WTC11 (cell line): ENCODE measurements at regions not wholly inside any gene's neighbourhood (a gene's known extent, or its start where the extent isn't known, plus 50 kb on each side); places are given as distances from the start of the nearest gene placed in this dataset.

ENCODE experiments used
- ATAC-seq: fragments of 200-7000 bp; cut with Tn5 transposase; 2 replicates; pipeline ENCODE4 v1.10.0; 2021; ENCODE audit warnings: mild to moderate bottlenecking, moderate library complexity
- CTCF ChIA-PET: fragments of 300-600 bp; sonication (Branson Sonifier 250); formaldehyde crosslinking; loops from one replicate; lab custom pipeline; 2021; ENCODE audit warnings: antibody characterized with exemption; lab: Charles Lee
- POLR2A ChIA-PET: fragments of 350-600 bp; sonication (Branson Sonifier 250); formaldehyde crosslinking; loops from one replicate; lab custom pipeline; 2021; ENCODE audit warnings: antibody characterized with exemption; lab: Charles Lee
- DNase-seq: peaks from one replicate; pipeline ENCODE4 v3.0.0; 2021; ENCODE audit warnings: low spot score
- H3K27ac Mint-ChIP-seq: 2 replicates; pipeline ENCODE4 v1.8.0; 2021; ENCODE audit warnings: mixed read lengths
- H3K27me3 Mint-ChIP-seq: 2 replicates; pipeline ENCODE4 v1.8.0; 2021; ENCODE audit warnings: low read depth, mild to moderate bottlenecking, moderate library complexity, mixed read lengths
- H3K36me3 Mint-ChIP-seq: 2 replicates; pipeline ENCODE4 v1.8.0; 2021; ENCODE audit warnings: mixed read lengths
- H3K4me1 Mint-ChIP-seq: 2 replicates; pipeline ENCODE4 v1.8.0; 2022; ENCODE audit warnings: mixed read lengths
- H3K4me3 Mint-ChIP-seq: 2 replicates; pipeline ENCODE4 v1.8.0; 2021; ENCODE audit warnings: mild to moderate bottlenecking, moderate library complexity, mixed read lengths
- H3K9me3 Mint-ChIP-seq: 2 replicates; pipeline ENCODE4 v1.8.0; 2021; ENCODE audit warnings: mixed read lengths
- CBFB ChIP-seq: sonication (generic); formaldehyde crosslinking; IDR thresholded peaks from 2 replicates; pipeline ENCODE4 v1.8.1; 2022; ENCODE audit warnings: mild to moderate bottlenecking, low read depth, missing genetic modification reagents
- EMX1 ChIP-seq: fragments of 250-450 bp; sonication (Bioruptor Pico); IDR thresholded peaks from 2 replicates; pipeline ENCODE4 v1.8.0; 2021; ENCODE audit warnings: mild to moderate bottlenecking
- ESRRA ChIP-seq: sonication (generic); formaldehyde crosslinking; IDR thresholded peaks from 2 replicates; pipeline ENCODE4 v1.8.1; 2022; ENCODE audit warnings: mild to moderate bottlenecking, missing genetic modification reagents, borderline replicate concordance
- ETV6 ChIP-seq: sonication (generic); formaldehyde crosslinking; IDR thresholded peaks from 2 replicates; pipeline ENCODE4 v1.8.1; 2022; ENCODE audit warnings: mild to moderate bottlenecking, missing genetic modification reagents
- GABPB1 ChIP-seq: sonication (generic); formaldehyde crosslinking; IDR thresholded peaks from 2 replicates; pipeline ENCODE4 v1.8.1; 2023; ENCODE audit warnings: mild to moderate bottlenecking, missing genetic modification reagents
- JAZF1 ChIP-seq: fragments of 250-450 bp; sonication (Bioruptor Pico); IDR thresholded peaks from 2 replicates; pipeline ENCODE4 v1.9.0; 2021; ENCODE audit warnings: moderate library complexity, mild to moderate bottlenecking, inconsistent platforms
- NFYB ChIP-seq: sonication (generic); formaldehyde crosslinking; conservative IDR thresholded peaks from 2 replicates; pipeline ENCODE4 v1.8.0; 2022; ENCODE audit warnings: low read depth, missing genetic modification reagents
- NR1H2 ChIP-seq: sonication (generic); formaldehyde crosslinking; IDR thresholded peaks from 2 replicates; pipeline ENCODE4 v1.9.0; 2021; ENCODE audit warnings: mild to moderate bottlenecking, moderate library complexity, missing genetic modification reagents
- TCF7 ChIP-seq: sonication (generic); formaldehyde crosslinking; IDR thresholded peaks from 2 replicates; pipeline ENCODE4 v1.8.0; 2022; ENCODE audit warnings: mild to moderate bottlenecking, low read depth, missing genetic modification reagents, moderate library complexity
- TEAD4 ChIP-seq: sonication (generic); formaldehyde crosslinking; IDR thresholded peaks from 2 replicates; pipeline ENCODE4 v1.8.0; 2022; ENCODE audit warnings: mild to moderate bottlenecking, missing genetic modification reagents
- ZNF219 ChIP-seq: sonication (generic); formaldehyde crosslinking; IDR thresholded peaks from 2 replicates; pipeline ENCODE4 v1.8.0; 2023; ENCODE audit warnings: missing genetic modification reagents, mild to moderate bottlenecking, borderline replicate concordance
- TF ChIP-seq, protein P1 (sequence below): sonication (generic); formaldehyde crosslinking; IDR thresholded peaks from 2 replicates; pipeline ENCODE4 v1.8.1; 2022; ENCODE audit warnings: mild to moderate bottlenecking, missing genetic modification reagents, moderate library complexity, borderline replicate concordance
- TF ChIP-seq, protein P2 (sequence below): sonication (generic); formaldehyde crosslinking; IDR thresholded peaks from 2 replicates; pipeline ENCODE4 v1.8.1; 2023; ENCODE audit warnings: mild to moderate bottlenecking, missing genetic modification reagents
- TF ChIP-seq, protein P3 (sequence below): fragments of 200-600 bp; IDR thresholded peaks from 2 replicates; pipeline ENCODE4 v1.8.0; 2022; ENCODE audit warnings: antibody characterized with exemption
- TF ChIP-seq, protein P4 (sequence below): sonication (generic); formaldehyde crosslinking; IDR thresholded peaks from 2 replicates; pipeline ENCODE4 v1.8.1; 2023; ENCODE audit warnings: mild to moderate bottlenecking, missing genetic modification reagents, moderate library complexity
- TF ChIP-seq, protein P5 (sequence below): sonication (generic); formaldehyde crosslinking; IDR thresholded peaks from 2 replicates; pipeline ENCODE4 v1.8.0; 2022; ENCODE audit warnings: mild to moderate bottlenecking, missing genetic modification reagents
- TF ChIP-seq, protein P6 (sequence below): sonication (generic); formaldehyde crosslinking; IDR thresholded peaks from 2 replicates; pipeline ENCODE4 v1.8.0; 2023; ENCODE audit warnings: missing genetic modification reagents, mild to moderate bottlenecking, borderline replicate concordance
- TF ChIP-seq, protein P7 (sequence below): sonication (generic); formaldehyde crosslinking; IDR thresholded peaks from 2 replicates; pipeline ENCODE4 v1.8.1; 2023; ENCODE audit warnings: mild to moderate bottlenecking, missing genetic modification reagents
- TF ChIP-seq, protein P8 (sequence below): sonication (generic); formaldehyde crosslinking; IDR thresholded peaks from 2 replicates; pipeline ENCODE4 v1.8.0; 2022; ENCODE audit warnings: mild to moderate bottlenecking, missing genetic modification reagents

DNA sequence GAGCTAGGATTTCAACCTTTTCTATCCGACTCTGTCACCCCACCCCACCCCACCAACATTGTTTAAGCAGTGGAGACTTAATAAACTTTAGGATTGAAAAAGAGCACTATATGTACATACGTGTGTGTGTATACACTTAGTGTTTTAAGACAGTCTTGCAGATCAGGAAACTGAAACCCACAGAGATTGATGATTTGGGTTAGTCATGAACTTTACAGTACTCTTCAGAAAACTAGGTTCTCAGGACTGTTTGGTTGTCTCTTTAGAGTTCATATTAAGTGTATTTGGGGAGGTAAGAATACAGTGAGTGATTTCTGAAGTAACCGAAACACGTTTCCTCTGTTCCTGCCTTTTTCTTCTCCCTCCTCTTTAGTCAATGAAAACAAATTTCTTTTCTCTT lies 1043.1 kb downstream of the TLE1 start:
- H3K36me3 Mint-ChIP-seq = no peaks in the 10 kb centered on the region
- ChIA-PET POLR2A (no interaction called here), CTCF (no interaction called here)
- H3K27me3 Mint-ChIP-seq = no peaks in the 10 kb centered on the region
- DNase-seq (no peak), ATAC-seq (no peak)
- H3K27ac Mint-ChIP-seq = no peak overlapping the region
- TF ChIP-seq ESRRA (CRISPR knock-in tag) (no peak), TCF7 (CRISPR knock-in tag) (no peak), NFYB (no peak), JAZF1 (CRISPR knock-in tag) (no peak), NR1H2 (no peak), ETV6 (no peak), EMX1 (no peak), TEAD4 (CRISPR knock-in tag) (no peak), CBFB (CRISPR knock-in tag) (no peak), ZNF219 (CRISPR knock-in tag) (no peak), GABPB1 (CRISPR knock-in tag) (no peak)
- TF ChIP-seq, protein P1, sequence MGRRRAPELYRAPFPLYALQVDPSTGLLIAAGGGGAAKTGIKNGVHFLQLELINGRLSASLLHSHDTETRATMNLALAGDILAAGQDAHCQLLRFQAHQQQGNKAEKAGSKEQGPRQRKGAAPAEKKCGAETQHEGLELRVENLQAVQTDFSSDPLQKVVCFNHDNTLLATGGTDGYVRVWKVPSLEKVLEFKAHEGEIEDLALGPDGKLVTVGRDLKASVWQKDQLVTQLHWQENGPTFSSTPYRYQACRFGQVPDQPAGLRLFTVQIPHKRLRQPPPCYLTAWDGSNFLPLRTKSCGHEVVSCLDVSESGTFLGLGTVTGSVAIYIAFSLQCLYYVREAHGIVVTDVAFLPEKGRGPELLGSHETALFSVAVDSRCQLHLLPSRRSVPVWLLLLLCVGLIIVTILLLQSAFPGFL (CRISPR knock-in tag) = no peak
- TF ChIP-seq, protein P2, sequence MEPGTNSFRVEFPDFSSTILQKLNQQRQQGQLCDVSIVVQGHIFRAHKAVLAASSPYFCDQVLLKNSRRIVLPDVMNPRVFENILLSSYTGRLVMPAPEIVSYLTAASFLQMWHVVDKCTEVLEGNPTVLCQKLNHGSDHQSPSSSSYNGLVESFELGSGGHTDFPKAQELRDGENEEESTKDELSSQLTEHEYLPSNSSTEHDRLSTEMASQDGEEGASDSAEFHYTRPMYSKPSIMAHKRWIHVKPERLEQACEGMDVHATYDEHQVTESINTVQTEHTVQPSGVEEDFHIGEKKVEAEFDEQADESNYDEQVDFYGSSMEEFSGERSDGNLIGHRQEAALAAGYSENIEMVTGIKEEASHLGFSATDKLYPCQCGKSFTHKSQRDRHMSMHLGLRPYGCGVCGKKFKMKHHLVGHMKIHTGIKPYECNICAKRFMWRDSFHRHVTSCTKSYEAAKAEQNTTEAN (CRISPR knock-in tag) = no peak
- TF ChIP-seq, protein P3, sequence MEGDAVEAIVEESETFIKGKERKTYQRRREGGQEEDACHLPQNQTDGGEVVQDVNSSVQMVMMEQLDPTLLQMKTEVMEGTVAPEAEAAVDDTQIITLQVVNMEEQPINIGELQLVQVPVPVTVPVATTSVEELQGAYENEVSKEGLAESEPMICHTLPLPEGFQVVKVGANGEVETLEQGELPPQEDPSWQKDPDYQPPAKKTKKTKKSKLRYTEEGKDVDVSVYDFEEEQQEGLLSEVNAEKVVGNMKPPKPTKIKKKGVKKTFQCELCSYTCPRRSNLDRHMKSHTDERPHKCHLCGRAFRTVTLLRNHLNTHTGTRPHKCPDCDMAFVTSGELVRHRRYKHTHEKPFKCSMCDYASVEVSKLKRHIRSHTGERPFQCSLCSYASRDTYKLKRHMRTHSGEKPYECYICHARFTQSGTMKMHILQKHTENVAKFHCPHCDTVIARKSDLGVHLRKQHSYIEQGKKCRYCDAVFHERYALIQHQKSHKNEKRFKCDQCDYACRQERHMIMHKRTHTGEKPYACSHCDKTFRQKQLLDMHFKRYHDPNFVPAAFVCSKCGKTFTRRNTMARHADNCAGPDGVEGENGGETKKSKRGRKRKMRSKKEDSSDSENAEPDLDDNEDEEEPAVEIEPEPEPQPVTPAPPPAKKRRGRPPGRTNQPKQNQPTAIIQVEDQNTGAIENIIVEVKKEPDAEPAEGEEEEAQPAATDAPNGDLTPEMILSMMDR = no peak
- TF ChIP-seq, protein P4, sequence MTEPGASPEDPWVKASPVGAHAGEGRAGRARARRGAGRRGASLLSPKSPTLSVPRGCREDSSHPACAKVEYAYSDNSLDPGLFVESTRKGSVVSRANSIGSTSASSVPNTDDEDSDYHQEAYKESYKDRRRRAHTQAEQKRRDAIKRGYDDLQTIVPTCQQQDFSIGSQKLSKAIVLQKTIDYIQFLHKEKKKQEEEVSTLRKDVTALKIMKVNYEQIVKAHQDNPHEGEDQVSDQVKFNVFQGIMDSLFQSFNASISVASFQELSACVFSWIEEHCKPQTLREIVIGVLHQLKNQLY (CRISPR knock-in tag) = no peak
- TF ChIP-seq, protein P5, sequence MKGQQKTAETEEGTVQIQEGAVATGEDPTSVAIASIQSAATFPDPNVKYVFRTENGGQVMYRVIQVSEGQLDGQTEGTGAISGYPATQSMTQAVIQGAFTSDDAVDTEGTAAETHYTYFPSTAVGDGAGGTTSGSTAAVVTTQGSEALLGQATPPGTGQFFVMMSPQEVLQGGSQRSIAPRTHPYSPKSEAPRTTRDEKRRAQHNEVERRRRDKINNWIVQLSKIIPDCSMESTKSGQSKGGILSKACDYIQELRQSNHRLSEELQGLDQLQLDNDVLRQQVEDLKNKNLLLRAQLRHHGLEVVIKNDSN (CRISPR knock-in tag) = no peak
- TF ChIP-seq, protein P6, sequence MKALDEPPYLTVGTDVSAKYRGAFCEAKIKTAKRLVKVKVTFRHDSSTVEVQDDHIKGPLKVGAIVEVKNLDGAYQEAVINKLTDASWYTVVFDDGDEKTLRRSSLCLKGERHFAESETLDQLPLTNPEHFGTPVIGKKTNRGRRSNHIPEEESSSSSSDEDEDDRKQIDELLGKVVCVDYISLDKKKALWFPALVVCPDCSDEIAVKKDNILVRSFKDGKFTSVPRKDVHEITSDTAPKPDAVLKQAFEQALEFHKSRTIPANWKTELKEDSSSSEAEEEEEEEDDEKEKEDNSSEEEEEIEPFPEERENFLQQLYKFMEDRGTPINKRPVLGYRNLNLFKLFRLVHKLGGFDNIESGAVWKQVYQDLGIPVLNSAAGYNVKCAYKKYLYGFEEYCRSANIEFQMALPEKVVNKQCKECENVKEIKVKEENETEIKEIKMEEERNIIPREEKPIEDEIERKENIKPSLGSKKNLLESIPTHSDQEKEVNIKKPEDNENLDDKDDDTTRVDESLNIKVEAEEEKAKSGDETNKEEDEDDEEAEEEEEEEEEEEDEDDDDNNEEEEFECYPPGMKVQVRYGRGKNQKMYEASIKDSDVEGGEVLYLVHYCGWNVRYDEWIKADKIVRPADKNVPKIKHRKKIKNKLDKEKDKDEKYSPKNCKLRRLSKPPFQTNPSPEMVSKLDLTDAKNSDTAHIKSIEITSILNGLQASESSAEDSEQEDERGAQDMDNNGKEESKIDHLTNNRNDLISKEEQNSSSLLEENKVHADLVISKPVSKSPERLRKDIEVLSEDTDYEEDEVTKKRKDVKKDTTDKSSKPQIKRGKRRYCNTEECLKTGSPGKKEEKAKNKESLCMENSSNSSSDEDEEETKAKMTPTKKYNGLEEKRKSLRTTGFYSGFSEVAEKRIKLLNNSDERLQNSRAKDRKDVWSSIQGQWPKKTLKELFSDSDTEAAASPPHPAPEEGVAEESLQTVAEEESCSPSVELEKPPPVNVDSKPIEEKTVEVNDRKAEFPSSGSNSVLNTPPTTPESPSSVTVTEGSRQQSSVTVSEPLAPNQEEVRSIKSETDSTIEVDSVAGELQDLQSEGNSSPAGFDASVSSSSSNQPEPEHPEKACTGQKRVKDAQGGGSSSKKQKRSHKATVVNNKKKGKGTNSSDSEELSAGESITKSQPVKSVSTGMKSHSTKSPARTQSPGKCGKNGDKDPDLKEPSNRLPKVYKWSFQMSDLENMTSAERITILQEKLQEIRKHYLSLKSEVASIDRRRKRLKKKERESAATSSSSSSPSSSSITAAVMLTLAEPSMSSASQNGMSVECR (CRISPR knock-in tag) = no peak
- TF ChIP-seq, protein P7, sequence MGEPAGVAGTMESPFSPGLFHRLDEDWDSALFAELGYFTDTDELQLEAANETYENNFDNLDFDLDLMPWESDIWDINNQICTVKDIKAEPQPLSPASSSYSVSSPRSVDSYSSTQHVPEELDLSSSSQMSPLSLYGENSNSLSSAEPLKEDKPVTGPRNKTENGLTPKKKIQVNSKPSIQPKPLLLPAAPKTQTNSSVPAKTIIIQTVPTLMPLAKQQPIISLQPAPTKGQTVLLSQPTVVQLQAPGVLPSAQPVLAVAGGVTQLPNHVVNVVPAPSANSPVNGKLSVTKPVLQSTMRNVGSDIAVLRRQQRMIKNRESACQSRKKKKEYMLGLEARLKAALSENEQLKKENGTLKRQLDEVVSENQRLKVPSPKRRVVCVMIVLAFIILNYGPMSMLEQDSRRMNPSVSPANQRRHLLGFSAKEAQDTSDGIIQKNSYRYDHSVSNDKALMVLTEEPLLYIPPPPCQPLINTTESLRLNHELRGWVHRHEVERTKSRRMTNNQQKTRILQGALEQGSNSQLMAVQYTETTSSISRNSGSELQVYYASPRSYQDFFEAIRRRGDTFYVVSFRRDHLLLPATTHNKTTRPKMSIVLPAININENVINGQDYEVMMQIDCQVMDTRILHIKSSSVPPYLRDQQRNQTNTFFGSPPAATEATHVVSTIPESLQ (CRISPR knock-in tag) = no peak
- TF ChIP-seq, protein P8, sequence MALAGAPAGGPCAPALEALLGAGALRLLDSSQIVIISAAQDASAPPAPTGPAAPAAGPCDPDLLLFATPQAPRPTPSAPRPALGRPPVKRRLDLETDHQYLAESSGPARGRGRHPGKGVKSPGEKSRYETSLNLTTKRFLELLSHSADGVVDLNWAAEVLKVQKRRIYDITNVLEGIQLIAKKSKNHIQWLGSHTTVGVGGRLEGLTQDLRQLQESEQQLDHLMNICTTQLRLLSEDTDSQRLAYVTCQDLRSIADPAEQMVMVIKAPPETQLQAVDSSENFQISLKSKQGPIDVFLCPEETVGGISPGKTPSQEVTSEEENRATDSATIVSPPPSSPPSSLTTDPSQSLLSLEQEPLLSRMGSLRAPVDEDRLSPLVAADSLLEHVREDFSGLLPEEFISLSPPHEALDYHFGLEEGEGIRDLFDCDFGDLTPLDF = no peak
- peaks cover 6% of the 10 kb centered on the region for H3K4me1 Mint-ChIP-seq
- H3K4me3 Mint-ChIP-seq = no peak overlapping the region
- peaks cover 6% of the 10 kb centered on the region; the same call in 1 of the 2 replicates for H3K9me3 Mint-ChIP-seq
